ENCODE measurements at regions not wholly inside any gene's neighbourhood (a gene's known extent, or its start where the extent isn't known, plus 50 kb on each side); places are given as distances from the start of the nearest gene placed in this dataset.

DNA sequence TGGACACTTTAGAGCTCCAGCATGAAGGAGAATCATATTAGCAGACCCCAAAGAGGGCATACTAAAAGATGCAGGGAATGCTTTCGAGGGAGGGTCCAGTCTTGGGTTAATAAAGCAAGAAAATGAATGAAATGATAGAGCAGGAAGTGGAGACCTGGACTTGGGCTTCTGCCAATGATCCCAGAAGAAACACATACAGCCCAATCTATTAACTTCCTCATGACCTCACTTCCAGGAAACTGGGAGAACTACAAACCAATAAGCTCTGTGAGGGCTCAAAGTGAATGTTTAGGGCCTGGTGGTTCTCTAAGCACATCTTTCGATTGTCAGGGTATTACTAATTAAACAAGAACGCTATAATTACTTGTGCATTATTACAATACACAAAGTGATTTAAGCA, 53.6 kb upstream of the SSX2IP start:
- no peak overlapping the region for H2AFZ ChIP-seq (ENCODE audit: low read depth, low read length)
- H3K4me1 ChIP-seq (ENCODE audit: control insufficient read depth, extremely low read depth, insufficient read depth, low read length): no peaks in the 10 kb centered on the region
- DNase-seq (ENCODE audit: low read depth, low spot score): no peak
- H3K9me1 ChIP-seq (replicated peaks; ENCODE audit: control insufficient read depth, extremely low read depth, insufficient read depth, low read length): no peaks in the 10 kb centered on the region
- no peak for FAIRE-seq
- intact Hi-C loops (cut with micrococcal nuclease) (no loop called here), dilution Hi-C loops (cut with MboI; ENCODE audit: extremely low pct_ligation_motif_present, low sequenced_read_pairs) (no loop called here)
- no TSS peak for BruUV-seq (replicated peaks)
- ChIA-PET POLR2A (no interaction called here), CTCF (interaction anchor here (1.4 to 1.9 kb wide), 2 partner anchors 10 to 139 kb away, joined by 3 to 6 read pairs; no protein-coding TSS in a partner anchor)
- H3K27me3 ChIP-seq (ENCODE audit: control insufficient read depth in 2 of 2, insufficient read depth in 2 of 2, low read length in 2 of 2): peaks cover 3% of the 10 kb centered on the region in 2 experiments
- no peaks in the 10 kb centered on the region for H3K36me3 ChIP-seq (ENCODE audit: control insufficient read depth in 2 of 2, extremely low read depth in 1 of 2, insufficient read depth in 2 of 2, low read length in 2 of 2)
- no peaks in the 10 kb centered on the region for H3K79me2 ChIP-seq (ENCODE audit: control insufficient read depth, insufficient read depth, low read length)
- TF ChIP-seq, protein P1, sequence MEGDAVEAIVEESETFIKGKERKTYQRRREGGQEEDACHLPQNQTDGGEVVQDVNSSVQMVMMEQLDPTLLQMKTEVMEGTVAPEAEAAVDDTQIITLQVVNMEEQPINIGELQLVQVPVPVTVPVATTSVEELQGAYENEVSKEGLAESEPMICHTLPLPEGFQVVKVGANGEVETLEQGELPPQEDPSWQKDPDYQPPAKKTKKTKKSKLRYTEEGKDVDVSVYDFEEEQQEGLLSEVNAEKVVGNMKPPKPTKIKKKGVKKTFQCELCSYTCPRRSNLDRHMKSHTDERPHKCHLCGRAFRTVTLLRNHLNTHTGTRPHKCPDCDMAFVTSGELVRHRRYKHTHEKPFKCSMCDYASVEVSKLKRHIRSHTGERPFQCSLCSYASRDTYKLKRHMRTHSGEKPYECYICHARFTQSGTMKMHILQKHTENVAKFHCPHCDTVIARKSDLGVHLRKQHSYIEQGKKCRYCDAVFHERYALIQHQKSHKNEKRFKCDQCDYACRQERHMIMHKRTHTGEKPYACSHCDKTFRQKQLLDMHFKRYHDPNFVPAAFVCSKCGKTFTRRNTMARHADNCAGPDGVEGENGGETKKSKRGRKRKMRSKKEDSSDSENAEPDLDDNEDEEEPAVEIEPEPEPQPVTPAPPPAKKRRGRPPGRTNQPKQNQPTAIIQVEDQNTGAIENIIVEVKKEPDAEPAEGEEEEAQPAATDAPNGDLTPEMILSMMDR (IDR thresholded peaks at IDR 0.05; ENCODE audit: extremely low read depth in 1 of 2, insufficient read depth in 1 of 2, low read depth in 1 of 2, low read length in 2 of 2): no peak
- no peaks in the 10 kb centered on the region for H4K20me1 ChIP-seq (replicated peaks; ENCODE audit: control insufficient read depth, extremely low read depth, insufficient read depth, low read length)
- no peak overlapping the region for H3K27ac ChIP-seq (ENCODE audit: insufficient read depth, low read depth, low read length)
- H3K9ac ChIP-seq (replicated peaks; ENCODE audit: extremely low read depth, insufficient read depth, low read length): no peak overlapping the region
- no peak overlapping the region for H3K4me3 ChIP-seq (replicated peaks in 1 of 3; ENCODE audit: insufficient read depth in 1 of 3, low read depth in 1 of 3, low read length in 3 of 3)
- H3K9me3 ChIP-seq (replicated peaks; ENCODE audit: control insufficient read depth, insufficient read depth, low read length): no peaks in the 10 kb centered on the region
- H3K4me2 ChIP-seq (ENCODE audit: insufficient read depth, low read length): no peak overlapping the region

DNA sequence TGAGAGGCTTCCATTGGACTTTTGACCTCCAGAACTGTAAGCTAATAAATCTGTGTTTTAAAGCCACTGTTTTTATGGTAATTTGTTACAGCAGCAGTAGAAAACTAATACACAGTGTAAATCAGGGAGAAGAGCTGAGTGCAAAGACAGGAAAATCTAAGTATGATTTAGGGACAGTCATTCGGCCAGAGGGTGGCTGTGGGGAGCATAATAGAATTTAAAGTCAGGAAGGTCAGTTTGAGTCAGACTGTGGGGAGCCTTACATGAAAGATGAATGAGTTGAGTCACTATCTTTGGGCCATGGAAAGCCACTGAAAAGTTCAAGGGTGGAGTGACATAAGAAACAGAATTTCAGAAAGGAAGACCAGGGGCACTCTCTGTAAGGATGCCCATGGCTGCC, 52.4 kb upstream of the SSX2IP start:
- Histone ChIP-seq H3K9me1 (replicated peaks; ENCODE audit: control insufficient read depth, extremely low read depth, insufficient read depth, low read length) (no peaks in the 10 kb centered on the region), H3K27ac (ENCODE audit: insufficient read depth, low read depth, low read length) (no peak overlapping the region)

More for the DNA sequence above, 52.4 kb upstream of the SSX2IP start:
- no peaks in the 10 kb centered on the region for H3K36me3 ChIP-seq (ENCODE audit: control insufficient read depth in 2 of 2, extremely low read depth in 1 of 2, insufficient read depth in 2 of 2, low read length in 2 of 2)
- no peak overlapping the region for H3K4me3 ChIP-seq (replicated peaks in 1 of 3; ENCODE audit: insufficient read depth in 1 of 3, low read depth in 1 of 3, low read length in 3 of 3)
- no peak for TF ChIP-seq FOS (IDR thresholded peaks at IDR 0.05; ENCODE audit: borderline replicate concordance, insufficient read depth, low read length)
- TF ChIP-seq, protein P1 (IDR thresholded peaks at IDR 0.05; ENCODE audit: extremely low read depth in 1 of 2, insufficient read depth in 1 of 2, low read depth in 1 of 2, low read length in 2 of 2): no peak
- TF ChIP-seq, protein P2, sequence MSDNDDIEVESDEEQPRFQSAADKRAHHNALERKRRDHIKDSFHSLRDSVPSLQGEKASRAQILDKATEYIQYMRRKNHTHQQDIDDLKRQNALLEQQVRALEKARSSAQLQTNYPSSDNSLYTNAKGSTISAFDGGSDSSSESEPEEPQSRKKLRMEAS (IDR thresholded peaks at IDR 0.05; ENCODE audit: insufficient read depth, insufficient read length): no peak
- no peak for TF ChIP-seq MYC (IDR thresholded peaks at IDR 0.05; ENCODE audit: low read depth, low read length)
- no peak for TF ChIP-seq GATA2 (IDR thresholded peaks at IDR 0.05; ENCODE audit: insufficient read depth, insufficient read length, low read depth, low read length)
- TF ChIP-seq POLR2A (IDR thresholded peaks at IDR 0.05; ENCODE audit: low read depth, low read length): no peak
- TF ChIP-seq EZH2 (IDR thresholded peaks at IDR 0.05; ENCODE audit: borderline replicate concordance, low read depth, low read length, severe bottlenecking): no peak
- TF ChIP-seq POLR2AphosphoS5 (IDR thresholded peaks at IDR 0.05; ENCODE audit: insufficient read depth, low read depth, low read length): no peak
- no peak for TF ChIP-seq JUN (IDR thresholded peaks at IDR 0.05; ENCODE audit: borderline replicate concordance, insufficient read depth, insufficient read length, low read depth)
- dilution Hi-C loops (cut with MboI; ENCODE audit: extremely low pct_ligation_motif_present, low sequenced_read_pairs): no loop called here
- intact Hi-C loops (cut with micrococcal nuclease): no loop called here
- no peaks in the 10 kb centered on the region for H4K20me1 ChIP-seq (replicated peaks; ENCODE audit: control insufficient read depth, extremely low read depth, insufficient read depth, low read length)
- no TSS peak for BruUV-seq (replicated peaks)
- ChIA-PET POLR2A (no interaction called here), CTCF (interaction anchor here (1.4 to 2.2 kb wide), 3 partner anchors 15 to 138 kb away, joined by 3 to 7 read pairs (median 6); no protein-coding TSS in a partner anchor)
- no peak overlapping the region for H3K4me2 ChIP-seq (ENCODE audit: insufficient read depth, low read length)
- peaks cover 0 to 4% of the 10 kb centered on the region in 2 experiments for H3K27me3 ChIP-seq (ENCODE audit: control insufficient read depth in 2 of 2, insufficient read depth in 2 of 2, low read length in 2 of 2)
- DNase-seq (ENCODE audit: low read depth, low spot score) (no peak), FAIRE-seq (no peak)
- H3K9me3 ChIP-seq (replicated peaks; ENCODE audit: control insufficient read depth, insufficient read depth, low read length): no peaks in the 10 kb centered on the region
- no peaks in the 10 kb centered on the region for H3K4me1 ChIP-seq (ENCODE audit: control insufficient read depth, extremely low read depth, insufficient read depth, low read length)
- no peak overlapping the region for H3K9ac ChIP-seq (replicated peaks; ENCODE audit: extremely low read depth, insufficient read depth, low read length)
- H2AFZ ChIP-seq (ENCODE audit: low read depth, low read length): no peak overlapping the region
- H3K79me2 ChIP-seq (ENCODE audit: control insufficient read depth, insufficient read depth, low read length): no peaks in the 10 kb centered on the region

All from endothelial cell of umbilical vein (primary cell).